HG03571 (cell line): ENCODE measurements at regions not wholly inside any gene's neighbourhood (a gene's known extent, or its start where the extent isn't known, plus 50 kb on each side); places are given as distances from the start of the nearest gene placed in this dataset.

ENCODE experiments used
- ATAC-seq: cut with Tn5 transposase; IDR thresholded peaks from one replicate; pipeline ENCODE4 v1.9.1; 2021; ENCODE audit not compliant: unreplicated experiment

GRCh38 chr4:137641544-137641943 is 109.2 kb upstream of the PCDH18 start:
- no peak for ATAC-seq

GRCh38 chr4:137640838-137641158 is 108.5 kb upstream of the PCDH18 start:
- no peak for ATAC-seq

GRCh38 chr4:137640156-137640837 is 108.0 kb upstream of the PCDH18 start:
- peak; percentile 60 for ATAC-seq

GRCh38 chr4:137638934-137639333 is 106.6 kb upstream of the PCDH18 start:
- no peak for ATAC-seq

GRCh38 chr4:137635601-137636000 is 103.3 kb upstream of the PCDH18 start:
- no peak for ATAC-seq

GRCh38 chr4:137635108-137635507 is 102.8 kb upstream of the PCDH18 start:
- ATAC-seq, result no peak

GRCh38 chr4:137632842-137633241 is 100.5 kb upstream of the PCDH18 start:
- ATAC-seq, result no peak

GRCh38 chr4:137631605-137632004 is 99.3 kb upstream of the PCDH18 start:
- ATAC-seq, result no peak

GRCh38 chr4:137630252-137630651 is 98.0 kb upstream of the PCDH18 start:
- no peak for ATAC-seq

GRCh38 chr4:137627739-137628460 is 95.6 kb upstream of the PCDH18 start:
- ATAC-seq, result no peak

GRCh38 chr4:137626942-137627738 is 94.8 kb upstream of the PCDH18 start:
- no peak for ATAC-seq

GRCh38 chr4:137623013-137623412 is 90.7 kb upstream of the PCDH18 start:
- no peak for ATAC-seq

GRCh38 chr4:137621056-137621455 is 88.8 kb upstream of the PCDH18 start:
- no peak for ATAC-seq

- ATAC-seq, result no peak
These were observed 82.2 kb upstream of the PCDH18 start for GRCh38 chr4:137614491-137614890.

- ATAC-seq, result no peak
These were observed 79.9 kb upstream of the PCDH18 start for GRCh38 chr4:137611998-137612700.

GRCh38 chr4:137610960-137611359 is 78.7 kb upstream of the PCDH18 start:
- ATAC-seq, result no peak

- no peak for ATAC-seq
These were observed 77.6 kb upstream of the PCDH18 start for GRCh38 chr4:137609718-137610430.

GRCh38 chr4:137608085-137608484 is 75.8 kb upstream of the PCDH18 start:
- ATAC-seq, result no peak

GRCh38 chr4:137602436-137602835 is 70.1 kb upstream of the PCDH18 start:
- no peak for ATAC-seq

GRCh38 chr4:137601934-137602333 is 69.6 kb upstream of the PCDH18 start:
- ATAC-seq, result no peak

- ATAC-seq, result no peak
These were observed 67.4 kb upstream of the PCDH18 start for GRCh38 chr4:137599734-137600133.
